Endothelial cell of umbilical vein (primary cell): ENCODE measurements at regions not wholly inside any gene's neighbourhood (a gene's known extent, or its start where the extent isn't known, plus 50 kb on each side); places are given as distances from the start of the nearest gene placed in this dataset.

ENCODE experiments used
- BruUV-seq: library from RNA; stranded (reverse); fragments of 400-500 nt; replicated peaks from 2 replicates; lab custom pipeline; 2021; lab: Mats Ljungman, UMichigan
- CTCF ChIA-PET: fragments of 300-600, 350-600 bp; sonication (Branson Sonifier 250); formaldehyde crosslinking; loops from one replicate; lab custom pipeline; 2021; ENCODE audit warnings: antibody characterized with exemption, inconsistent platforms; lab: Charles Lee
- POLR2A ChIA-PET: fragments of 300-600, 350-600 bp; sonication (Branson Sonifier 250); formaldehyde crosslinking; loops from one replicate; lab custom pipeline; 2021; ENCODE audit warnings: antibody characterized with exemption, inconsistent platforms; lab: Charles Lee
- DNase-seq: peaks from one replicate; pipeline ENCODE4 v3.0.0-alpha.2; 2011; ENCODE audit warnings: low read depth, low spot score
- FAIRE-seq: peaks from 2 replicates; lab custom pipeline; 2011; peaks lifted over from hg19 to GRCh38; lab: Jason Lieb, UNC
- H2AFZ ChIP-seq: 2 replicates; pipeline ENCODE4 v1.6.0; 2012; ENCODE audit warnings: low read depth, low read length, control low read depth, inconsistent platforms
- H3K27ac ChIP-seq: 2 replicates; pipeline ENCODE4 v1.5.1; 2011; ENCODE audit warnings: low read depth, mild to moderate bottlenecking, control low read depth, low read length, moderate library complexity; ENCODE audit not compliant: insufficient read depth
- H3K27me3 ChIP-seq, 2 experiments: 2 replicates each; pipeline versions ENCODE4 v1.6.0 to v1.6.1; 2011; ENCODE audit warnings: low read length in 2 of 2, mixed read lengths in 1 of 2; ENCODE audit not compliant: control insufficient read depth in 2 of 2, insufficient read depth in 2 of 2
- H3K36me3 ChIP-seq, 2 experiments: 2 replicates in 1 of 2; 3 replicates in 1 of 2; pipeline ENCODE4 v1.5.1; 2011; ENCODE audit warnings: low read length in 2 of 2, mild to moderate bottlenecking in 1 of 2, moderate library complexity in 1 of 2; ENCODE audit not compliant: control insufficient read depth in 2 of 2, insufficient read depth in 2 of 2; ENCODE audit errors: extremely low read depth in 1 of 2
- H3K4me1 ChIP-seq: 3 replicates; pipeline ENCODE4 v1.5.1; 2011; ENCODE audit warnings: mild to moderate bottlenecking, low read length; ENCODE audit not compliant: control insufficient read depth, insufficient read depth; ENCODE audit errors: extremely low read depth
- H3K4me2 ChIP-seq: 2 replicates; pipeline ENCODE4 v1.6.1; 2011; ENCODE audit warnings: low read length, control low read depth, mixed read lengths; ENCODE audit not compliant: insufficient read depth
- H3K4me3 ChIP-seq, 3 experiments: fragments of 200-600 bp in 1 of 3; sonication (generic), shearing (Covaris generic) in 1 of 3; replicated peaks in 1 of 3; 2 replicates each; pipeline ENCODE4 v1.5.1; 2011 to 2016; ENCODE audit warnings: control low read depth in 3 of 3, low read length in 3 of 3, mild to moderate bottlenecking in 2 of 3, inconsistent platforms in 1 of 3, low read depth in 1 of 3, moderate library complexity in 1 of 3; ENCODE audit not compliant: insufficient read depth in 1 of 3
- H3K79me2 ChIP-seq: 2 replicates; pipeline ENCODE4 v1.6.0; 2012; ENCODE audit warnings: low read length, inconsistent platforms; ENCODE audit not compliant: control insufficient read depth, insufficient read depth
- H3K9ac ChIP-seq: replicated peaks from 2 replicates; pipeline ENCODE3; 2011; ENCODE audit warnings: low read length, control low read depth; ENCODE audit not compliant: insufficient read depth; ENCODE audit errors: extremely low read depth
- H3K9me1 ChIP-seq: replicated peaks from 3 replicates; pipeline ENCODE4 v1.6.0; 2011; ENCODE audit warnings: mild to moderate bottlenecking, low read length; ENCODE audit not compliant: control insufficient read depth, insufficient read depth; ENCODE audit errors: extremely low read depth
- H3K9me3 ChIP-seq: replicated peaks from 2 replicates; pipeline ENCODE4 v1.5.1; 2012; ENCODE audit warnings: low read length, inconsistent platforms; ENCODE audit not compliant: control insufficient read depth, insufficient read depth
- H4K20me1 ChIP-seq: replicated peaks from 2 replicates; pipeline ENCODE3; 2011; ENCODE audit warnings: mild to moderate bottlenecking, low read length; ENCODE audit not compliant: control insufficient read depth, insufficient read depth; ENCODE audit errors: extremely low read depth
- EZH2 ChIP-seq: IDR thresholded peaks from 2 replicates; pipeline ENCODE4 v1.6.1; 2012; ENCODE audit warnings: borderline replicate concordance, low read depth, mild to moderate bottlenecking, moderate library complexity, low read length, inconsistent platforms; ENCODE audit not compliant: severe bottlenecking
- FOS ChIP-seq: IDR thresholded peaks from 2 replicates; pipeline ENCODE4 v1.6.1; 2011; ENCODE audit warnings: mild to moderate bottlenecking, low read length, moderate library complexity, borderline replicate concordance; ENCODE audit not compliant: insufficient read depth
- GATA2 ChIP-seq: IDR thresholded peaks from 2 replicates; pipeline ENCODE4 v1.7.0; 2011; ENCODE audit warnings: low read depth, mild to moderate bottlenecking, moderate library complexity, mixed read lengths, low read length; ENCODE audit not compliant: insufficient read length, insufficient read depth
- JUN ChIP-seq: IDR thresholded peaks from 2 replicates; pipeline ENCODE4 v1.6.1; 2011; ENCODE audit warnings: borderline replicate concordance, low read depth; ENCODE audit not compliant: insufficient read length, insufficient read depth
- MAX ChIP-seq: IDR thresholded peaks from 2 replicates; pipeline ENCODE4 v1.6.1; 2011; ENCODE audit not compliant: insufficient read depth, insufficient read length
- MYC ChIP-seq: IDR thresholded peaks from one replicate; pipeline ENCODE4 v1.6.1; 2011; ENCODE audit warnings: mild to moderate bottlenecking, low read depth, low read length
- POLR2A ChIP-seq: IDR thresholded peaks from 2 replicates; pipeline ENCODE4 v1.6.1; 2012; ENCODE audit warnings: low read depth, mild to moderate bottlenecking, control low read depth, low read length
- POLR2AphosphoS5 ChIP-seq: IDR thresholded peaks from 2 replicates; pipeline ENCODE4 v1.6.1; 2012; ENCODE audit warnings: low read depth, mild to moderate bottlenecking, control low read depth, low read length, moderate library complexity; ENCODE audit not compliant: insufficient read depth
- dilution Hi-C: fragments of 300-500 bp; cut with MboI; formaldehyde crosslinking; loops from one replicate; pipeline ENCODE4 v1.15.0; 2019; ENCODE audit warnings: low sequenced_read_pairs; ENCODE audit not compliant: extremely low pct_ligation_motif_present
- intact Hi-C: fragments of 100-400 bp; cut with micrococcal nuclease; formaldehyde crosslinking; loops from one replicate; pipeline ENCODE4 v1.10.0; 2022
- TF ChIP-seq, protein P1 (sequence below), 2 donors: IDR thresholded peaks; 1 replicate in 1 of 2; 2 replicates in 1 of 2; pipeline ENCODE4 v1.5.1; 2011; ENCODE audit warnings: low read length in 2 of 2, mild to moderate bottlenecking in 2 of 2, moderate library complexity in 2 of 2, control low read depth in 1 of 2, inconsistent platforms in 1 of 2, low read depth in 1 of 2; ENCODE audit not compliant: insufficient read depth in 1 of 2; ENCODE audit errors: extremely low read depth in 1 of 2

GRCh38 chr16:14354561-14355351 lies 275.3 kb downstream of the PARN start:
- Histone ChIP-seq H3K36me3 (no peaks in the 10 kb centered on the region), H4K20me1 (no peaks in the 10 kb centered on the region), H3K27me3 (no peaks in the 10 kb centered on the region), H3K4me2 (no peak overlapping the region), H3K9me1 (no peaks in the 10 kb centered on the region), H3K27ac (no peak overlapping the region), H3K9me3 (no peaks in the 10 kb centered on the region), H3K79me2 (no peaks in the 10 kb centered on the region), H3K4me3 (no peak overlapping the region), H3K9ac (no peak overlapping the region), H2AFZ (no peak overlapping the region), H3K4me1 (no peaks in the 10 kb centered on the region)
- BruUV-seq: no TSS peak
- intact Hi-C loops: no loop called here
- POLR2A ChIA-PET: no interaction called here
- FAIRE-seq (no peak), DNase-seq (no peak)
- TF ChIP-seq FOS (no peak), MAX (no peak), EZH2 (no peak), GATA2 (no peak), POLR2A (no peak), JUN (no peak), MYC (no peak), POLR2AphosphoS5 (no peak)
- TF ChIP-seq, protein P1, sequence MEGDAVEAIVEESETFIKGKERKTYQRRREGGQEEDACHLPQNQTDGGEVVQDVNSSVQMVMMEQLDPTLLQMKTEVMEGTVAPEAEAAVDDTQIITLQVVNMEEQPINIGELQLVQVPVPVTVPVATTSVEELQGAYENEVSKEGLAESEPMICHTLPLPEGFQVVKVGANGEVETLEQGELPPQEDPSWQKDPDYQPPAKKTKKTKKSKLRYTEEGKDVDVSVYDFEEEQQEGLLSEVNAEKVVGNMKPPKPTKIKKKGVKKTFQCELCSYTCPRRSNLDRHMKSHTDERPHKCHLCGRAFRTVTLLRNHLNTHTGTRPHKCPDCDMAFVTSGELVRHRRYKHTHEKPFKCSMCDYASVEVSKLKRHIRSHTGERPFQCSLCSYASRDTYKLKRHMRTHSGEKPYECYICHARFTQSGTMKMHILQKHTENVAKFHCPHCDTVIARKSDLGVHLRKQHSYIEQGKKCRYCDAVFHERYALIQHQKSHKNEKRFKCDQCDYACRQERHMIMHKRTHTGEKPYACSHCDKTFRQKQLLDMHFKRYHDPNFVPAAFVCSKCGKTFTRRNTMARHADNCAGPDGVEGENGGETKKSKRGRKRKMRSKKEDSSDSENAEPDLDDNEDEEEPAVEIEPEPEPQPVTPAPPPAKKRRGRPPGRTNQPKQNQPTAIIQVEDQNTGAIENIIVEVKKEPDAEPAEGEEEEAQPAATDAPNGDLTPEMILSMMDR (IDR thresholded peaks at IDR 0.05; ENCODE audit: extremely low read depth in 1 of 2, insufficient read depth in 1 of 2, low read depth in 1 of 2, low read length in 2 of 2): no peak
- dilution Hi-C loops: no loop called here
- CTCF ChIA-PET: interaction anchor here (0.6 kb wide), 1 partner anchor 355 kb away, joined by 3 read pairs; no protein-coding TSS in a partner anchor
